Naive B cell (primary cell): ENCODE measurements at regions not wholly inside any gene's neighbourhood (a gene's known extent, or its start where the extent isn't known, plus 50 kb on each side); places are given as distances from the start of the nearest gene placed in this dataset.
A peak's percentile ranks its signal among the peaks of the same experiment; 100 is the strongest.

Experiments used
- ATAC-seq, 2 donors: fragments of 150-1000 bp; cut with Tn5 transposase; 2 replicates each; pipeline ENCODE4 v1.10.0; 2021; ENCODE audit warnings: low read depth in 2 of 2, mild to moderate bottlenecking in 2 of 2, moderate library complexity in 2 of 2
- DNase-seq: peaks from one replicate; pipeline ENCODE4 v3.0.0; 2022
- H3K27ac Mint-ChIP-seq, 6 donors: one replicate each; pipeline ENCODE4 v1.8.0; 2020 to 2022; ENCODE audit warnings: mild to moderate bottlenecking in 6 of 6, mixed read lengths in 6 of 6, moderate library complexity in 5 of 6, inconsistent platforms in 2 of 6
- H3K27me3 Mint-ChIP-seq, 3 donors: one replicate each; pipeline ENCODE4 v1.8.0; 2021 to 2022; ENCODE audit warnings: mixed read lengths in 3 of 3, mild to moderate bottlenecking in 1 of 3
- H3K36me3 Mint-ChIP-seq, 2 donors: one replicate each; pipeline ENCODE4 v1.8.0; 2020 to 2022; ENCODE audit warnings: mixed read lengths in 2 of 2, inconsistent platforms in 1 of 2, mild to moderate bottlenecking in 1 of 2
- H3K4me1 Mint-ChIP-seq, 3 donors: one replicate each; pipeline ENCODE4 v1.8.0; 2020 to 2022; ENCODE audit warnings: mixed read lengths in 3 of 3, inconsistent platforms in 1 of 3, mild to moderate bottlenecking in 1 of 3, moderate library complexity in 1 of 3
- H3K4me3 Mint-ChIP-seq, 8 donors: one replicate each; pipeline ENCODE4 v1.8.0; 2020 to 2022; ENCODE audit warnings: mild to moderate bottlenecking in 8 of 8, mixed read lengths in 8 of 8, moderate library complexity in 8 of 8, inconsistent platforms in 2 of 8
- H3K9me3 Mint-ChIP-seq, 7 donors: one replicate each; pipeline ENCODE4 v1.8.0; 2020 to 2022; ENCODE audit warnings: mixed read lengths in 7 of 7, mild to moderate bottlenecking in 5 of 7, inconsistent platforms in 2 of 7, moderate library complexity in 1 of 7

DNA sequence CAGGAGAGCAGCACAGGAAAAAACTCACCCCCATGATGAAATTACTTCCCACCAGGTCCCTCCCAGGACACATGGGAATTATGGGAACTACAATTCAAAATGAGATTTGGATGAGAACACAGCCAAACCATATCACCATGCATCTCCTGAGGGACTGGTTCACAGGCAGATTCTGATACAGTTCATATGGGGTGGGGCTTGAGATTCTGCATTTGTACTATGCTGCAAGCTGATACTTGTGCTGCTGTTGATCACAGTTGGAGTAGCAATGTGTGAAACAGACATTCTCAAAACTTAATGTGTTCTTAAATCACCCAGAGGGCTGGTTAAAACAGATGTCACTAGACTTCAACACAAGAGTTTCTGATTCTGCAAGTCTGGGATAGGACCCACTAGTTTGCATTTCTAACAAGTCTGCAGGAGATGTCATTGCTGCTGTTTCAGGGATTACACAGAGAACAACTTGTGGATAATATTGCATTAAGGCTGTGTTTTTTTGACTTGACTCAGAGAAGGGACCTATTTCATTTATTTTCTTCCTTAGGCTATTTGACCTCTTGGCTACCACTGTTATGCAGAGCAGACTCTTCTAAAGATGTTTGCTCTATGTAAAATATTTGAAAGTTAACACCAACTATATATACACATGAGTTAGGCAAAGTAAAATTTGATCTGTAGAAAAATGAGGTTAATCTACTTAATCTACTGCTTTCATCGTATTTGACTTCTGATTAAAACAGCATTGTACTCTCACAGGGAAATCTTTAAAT, 194.2 kb upstream of the CNTN3 start:
- no peak overlapping the region for H3K4me3 Mint-ChIP-seq
- no peaks in the 10 kb centered on the region for H3K27me3 Mint-ChIP-seq
- H3K4me1 Mint-ChIP-seq = no peaks in the 10 kb centered on the region
- ATAC-seq (no peak), DNase-seq (no peak)
- H3K36me3 Mint-ChIP-seq = no peaks in the 10 kb centered on the region
- H3K9me3 Mint-ChIP-seq = peaks cover 0 to 14% (median 4%) of the 10 kb centered on the region in 7 donors
- no peak overlapping the region for H3K27ac Mint-ChIP-seq

DNA sequence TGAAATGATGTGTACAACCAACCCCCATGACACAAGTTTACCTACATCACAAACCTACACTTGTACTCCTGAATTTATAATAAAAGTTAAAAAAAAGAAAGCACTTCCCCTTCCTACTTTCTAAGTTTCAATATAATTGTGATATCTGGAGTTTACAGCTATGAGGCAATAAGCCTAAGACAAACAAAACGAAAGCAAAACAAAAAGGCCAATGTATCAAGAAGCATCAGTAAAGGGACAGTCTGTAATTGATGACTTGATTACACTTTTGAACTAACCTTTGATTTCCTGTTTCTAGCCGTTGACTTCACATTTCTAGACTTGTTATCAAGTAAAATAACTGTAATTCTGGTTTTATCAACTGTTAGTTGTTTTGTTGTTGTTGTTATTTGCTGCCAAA, 187.5 kb upstream of the CNTN3 start:
- Mint-ChIP-seq H3K4me1 (no peaks in the 10 kb centered on the region), H3K4me3 (no peak overlapping the region), H3K27me3 (no peaks in the 10 kb centered on the region), H3K36me3 (no peaks in the 10 kb centered on the region), H3K27ac (no peak overlapping the region), H3K9me3 (peaks cover 7 to 29% (median 14%) of the 10 kb centered on the region in 7 donors)
- no peak for DNase-seq
- no peak for ATAC-seq

DNA sequence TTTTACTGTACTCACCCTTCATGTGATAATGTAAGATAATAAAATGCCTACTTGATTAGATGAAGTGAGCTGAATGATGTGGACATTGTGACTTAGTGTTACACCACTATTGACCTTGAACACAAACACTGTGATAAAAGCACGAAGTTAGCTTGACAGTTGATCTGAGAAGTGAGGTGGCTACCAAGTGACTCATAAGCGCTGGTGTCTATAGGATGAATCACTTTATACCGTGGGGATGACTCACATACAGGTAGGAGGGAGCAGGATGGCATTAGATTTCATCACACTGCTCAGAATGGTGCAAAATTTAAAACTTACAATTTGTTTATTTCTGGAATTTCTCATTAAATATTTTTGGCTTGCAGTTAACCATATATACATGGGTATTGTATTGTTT, 174.7 kb upstream of the CNTN3 start:
- DNase-seq = no peak
- H3K9me3 Mint-ChIP-seq = no peaks in the 10 kb centered on the region
- no peak for ATAC-seq
- no peak overlapping the region for H3K4me3 Mint-ChIP-seq
- H3K27me3 Mint-ChIP-seq = no peaks in the 10 kb centered on the region
- H3K4me1 Mint-ChIP-seq = no peaks in the 10 kb centered on the region
- no peaks in the 10 kb centered on the region for H3K36me3 Mint-ChIP-seq
- H3K27ac Mint-ChIP-seq = no peak overlapping the region

DNA sequence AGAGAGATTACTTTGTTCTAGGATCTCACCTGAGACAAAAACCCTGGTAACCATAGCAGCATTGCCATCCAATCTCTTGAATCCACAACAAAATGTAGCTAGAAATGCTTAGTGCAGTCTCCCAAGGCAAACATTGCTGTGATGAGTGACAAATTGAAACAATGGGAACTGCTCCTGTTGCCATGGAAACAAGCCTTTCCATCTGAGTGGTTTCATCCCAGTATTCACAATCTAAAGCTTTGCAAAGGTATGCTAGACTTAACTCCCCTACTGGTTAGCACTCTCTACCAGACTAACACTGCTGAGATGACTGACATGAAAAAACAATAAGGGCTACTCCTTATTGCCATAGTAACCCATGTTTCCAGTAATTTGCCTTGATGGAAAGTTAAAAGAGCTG, 172.6 kb upstream of the CNTN3 start:
- Mint-ChIP-seq H3K4me3 (no peak overlapping the region), H3K4me1 (no peaks in the 10 kb centered on the region), H3K36me3 (no peaks in the 10 kb centered on the region), H3K27me3 (no peaks in the 10 kb centered on the region), H3K27ac (no peak overlapping the region), H3K9me3 (peaks cover 0 to 10% (median 2%) of the 10 kb centered on the region in 7 donors)
- ATAC-seq (no peak), DNase-seq (no peak)

DNA sequence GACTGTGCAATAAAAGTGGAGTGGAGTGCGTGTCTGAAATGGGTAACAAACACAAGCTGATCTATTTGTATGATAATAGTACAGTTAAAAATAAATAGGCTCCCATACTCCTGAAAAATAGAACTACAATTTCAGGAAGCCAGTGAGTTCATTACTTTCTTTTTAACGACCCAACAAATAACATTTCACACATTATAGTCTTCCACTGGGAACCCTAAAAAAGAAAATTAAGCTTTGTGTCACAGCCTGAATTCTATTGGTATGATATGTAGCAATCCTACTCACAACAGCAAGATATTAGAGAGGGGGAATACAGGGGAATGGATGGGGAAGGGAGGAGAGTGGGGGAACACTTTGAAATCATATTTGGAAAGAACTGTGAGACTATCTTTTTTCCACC, 156.9 kb upstream of the CNTN3 start:
- H3K27me3 Mint-ChIP-seq = no peaks in the 10 kb centered on the region
- H3K27ac Mint-ChIP-seq = no peak overlapping the region
- H3K4me1 Mint-ChIP-seq = no peaks in the 10 kb centered on the region
- H3K36me3 Mint-ChIP-seq = no peaks in the 10 kb centered on the region
- H3K4me3 Mint-ChIP-seq = no peak overlapping the region
- DNase-seq (no peak), ATAC-seq (no peak)
- peaks cover 0 to 14% (median 2%) of the 10 kb centered on the region in 7 donors for H3K9me3 Mint-ChIP-seq

DNA sequence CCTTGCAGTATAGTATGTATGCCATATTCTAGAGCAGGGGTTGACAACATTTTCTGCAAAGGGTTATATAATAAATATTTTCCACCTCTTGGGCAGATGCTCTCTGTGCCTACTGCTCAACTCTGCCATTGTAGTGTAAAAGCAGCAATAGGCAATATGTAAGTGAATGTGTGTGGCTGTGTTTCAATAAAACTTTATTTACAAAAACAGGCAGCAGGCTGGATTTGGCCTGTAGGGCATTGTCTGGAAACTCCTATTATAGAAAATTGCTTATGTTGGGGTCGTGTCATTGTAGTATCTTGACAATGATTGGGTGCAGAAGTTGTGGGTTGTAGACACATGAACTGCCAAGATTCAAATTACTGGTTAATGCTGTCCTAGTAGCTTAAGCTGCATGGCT, 153.6 kb upstream of the CNTN3 start:
- Mint-ChIP-seq H3K4me1 (no peaks in the 10 kb centered on the region), H3K27ac (no peak overlapping the region), H3K4me3 (no peak overlapping the region), H3K9me3 (peaks cover 0 to 8% (median 1%) of the 10 kb centered on the region in 7 donors), H3K36me3 (no peaks in the 10 kb centered on the region), H3K27me3 (no peaks in the 10 kb centered on the region)
- ATAC-seq = no peak
- DNase-seq = no peak

DNA sequence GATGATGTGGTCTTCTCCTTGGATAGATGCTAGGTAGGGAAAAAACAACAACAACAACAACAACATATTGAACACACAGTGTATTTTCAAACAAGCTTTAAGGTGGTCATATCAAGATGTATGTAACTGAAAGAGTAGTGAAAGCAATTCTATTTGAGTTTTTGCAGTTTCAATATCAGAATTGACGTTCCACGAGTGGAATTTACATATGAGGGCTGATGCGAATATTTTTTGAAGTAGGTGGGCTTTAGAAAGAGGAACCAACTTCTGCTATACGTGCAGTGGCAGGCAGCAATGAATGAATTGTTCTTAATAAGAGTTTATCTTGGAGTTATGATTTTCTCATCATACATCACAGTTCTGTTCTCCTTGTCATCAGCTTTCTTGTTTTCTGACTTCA, 151.9 kb upstream of the CNTN3 start:
- DNase-seq (no peak), ATAC-seq (no peak)
- H3K9me3 Mint-ChIP-seq = peaks cover 0 to 6% (median 0%) of the 10 kb centered on the region in 7 donors
- H3K4me1 Mint-ChIP-seq = no peaks in the 10 kb centered on the region
- H3K4me3 Mint-ChIP-seq = no peak overlapping the region
- no peaks in the 10 kb centered on the region for H3K36me3 Mint-ChIP-seq
- no peak overlapping the region for H3K27ac Mint-ChIP-seq
- H3K27me3 Mint-ChIP-seq = no peaks in the 10 kb centered on the region

DNA sequence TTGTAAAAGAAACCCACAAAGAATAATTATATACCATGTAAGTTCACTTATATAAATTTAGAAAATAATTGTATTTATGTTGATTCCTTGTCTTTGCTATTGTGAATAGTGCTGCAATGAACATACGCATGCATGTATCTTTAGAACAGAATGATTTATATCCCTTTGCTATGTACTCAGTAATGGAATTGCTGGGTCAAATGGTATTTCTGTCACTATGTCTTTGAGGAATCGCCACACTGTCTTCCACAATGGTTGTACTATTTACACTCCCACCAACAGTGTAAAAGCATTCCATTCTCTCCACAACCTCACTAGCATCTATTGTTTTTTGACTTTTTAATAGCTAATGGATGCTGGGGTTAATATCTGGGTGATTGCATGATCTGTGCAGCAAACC, 149.4 kb upstream of the CNTN3 start:
- H3K27me3 Mint-ChIP-seq = no peaks in the 10 kb centered on the region
- no peaks in the 10 kb centered on the region for H3K4me1 Mint-ChIP-seq
- no peak overlapping the region for H3K27ac Mint-ChIP-seq
- H3K36me3 Mint-ChIP-seq = no peaks in the 10 kb centered on the region
- H3K4me3 Mint-ChIP-seq = no peak overlapping the region
- ATAC-seq (no peak), DNase-seq (no peak)
- peaks cover 0 to 8% (median 2%) of the 10 kb centered on the region in 7 donors for H3K9me3 Mint-ChIP-seq

DNA sequence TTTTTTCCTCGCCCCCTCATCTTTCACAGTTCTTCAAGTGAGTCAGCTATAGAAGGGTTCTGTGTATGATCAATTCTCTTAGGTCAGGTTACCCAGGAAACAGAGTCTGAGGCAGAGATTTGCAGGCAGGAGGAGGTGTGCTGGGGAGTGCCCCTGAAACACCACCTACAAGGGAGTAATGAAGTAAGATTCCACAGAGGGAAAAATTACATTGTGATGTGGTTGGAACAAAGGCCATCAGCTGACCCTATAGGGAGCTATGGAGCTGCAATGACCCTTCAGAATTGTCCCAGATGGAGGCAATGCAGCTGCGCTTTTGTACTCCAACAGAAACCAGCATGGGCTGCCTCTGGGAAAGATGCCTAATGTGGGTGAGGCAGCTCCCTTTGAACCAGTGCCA, 142.2 kb upstream of the CNTN3 start:
- no peak for ATAC-seq
- Mint-ChIP-seq H3K36me3 (no peaks in the 10 kb centered on the region), H3K27me3 (no peaks in the 10 kb centered on the region), H3K4me3 (no peak overlapping the region), H3K4me1 (no peaks in the 10 kb centered on the region), H3K9me3 (peaks cover 0 to 11% (median 4%) of the 10 kb centered on the region in 7 donors), H3K27ac (no peak overlapping the region)
- no peak for DNase-seq

DNA sequence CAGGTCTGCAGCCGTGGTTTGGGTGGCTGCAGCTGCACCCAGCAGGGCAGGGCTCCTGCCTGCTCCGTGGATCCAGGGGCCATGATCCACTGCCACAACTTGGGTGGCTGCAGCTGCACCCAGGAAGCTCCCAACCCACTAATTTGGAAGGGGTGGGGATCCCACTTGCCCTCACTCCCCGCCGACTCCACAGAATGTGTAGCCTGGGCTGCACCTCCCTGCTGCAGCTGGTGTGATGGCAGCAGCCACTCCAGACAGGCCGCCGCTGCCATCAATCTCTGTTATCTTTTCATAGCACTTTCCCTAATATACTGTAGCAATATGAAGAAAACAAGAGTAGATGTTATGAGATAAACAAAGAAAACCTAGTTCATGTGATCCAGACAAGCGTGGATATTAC, 137.8 kb upstream of the CNTN3 start:
- Mint-ChIP-seq H3K9me3 (peaks cover 0 to 12% (median 5%) of the 10 kb centered on the region in 7 donors), H3K36me3 (peaks cover 0 to 7% of the 10 kb centered on the region in 2 donors), H3K27me3 (no peaks in the 10 kb centered on the region), H3K27ac (no peak overlapping the region), H3K4me1 (no peaks in the 10 kb centered on the region), H3K4me3 (no peak overlapping the region)
- ATAC-seq (no peak), DNase-seq (no peak)

DNA sequence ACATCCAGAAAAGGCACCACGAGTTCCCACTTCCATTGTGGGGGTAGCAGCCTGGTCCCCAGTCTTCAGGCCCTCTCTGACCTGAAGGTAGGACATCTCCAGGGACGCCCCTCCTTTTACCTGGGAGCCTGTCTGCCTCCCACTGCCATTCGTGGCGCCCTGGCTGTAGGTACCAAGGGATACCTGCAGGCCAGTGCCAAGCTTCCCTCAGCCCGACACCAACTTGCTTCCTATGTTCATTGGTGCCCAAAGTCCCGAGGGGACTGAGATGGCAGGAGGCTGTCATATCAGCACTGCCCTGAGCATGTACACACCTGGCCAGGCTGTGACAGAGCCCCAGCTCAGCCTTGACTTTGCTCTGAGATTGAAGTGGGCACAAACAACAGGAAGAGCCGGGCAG, 137.3 kb upstream of the CNTN3 start:
- DNase-seq (no peak), ATAC-seq (no peak)
- no peaks in the 10 kb centered on the region for H3K4me1 Mint-ChIP-seq
- no peaks in the 10 kb centered on the region for H3K27me3 Mint-ChIP-seq
- no peak overlapping the region for H3K27ac Mint-ChIP-seq
- peaks cover 0 to 7% of the 10 kb centered on the region in 2 donors for H3K36me3 Mint-ChIP-seq
- H3K4me3 Mint-ChIP-seq = no peak overlapping the region
- peaks cover 2 to 12% (median 5%) of the 10 kb centered on the region in 7 donors for H3K9me3 Mint-ChIP-seq

DNA sequence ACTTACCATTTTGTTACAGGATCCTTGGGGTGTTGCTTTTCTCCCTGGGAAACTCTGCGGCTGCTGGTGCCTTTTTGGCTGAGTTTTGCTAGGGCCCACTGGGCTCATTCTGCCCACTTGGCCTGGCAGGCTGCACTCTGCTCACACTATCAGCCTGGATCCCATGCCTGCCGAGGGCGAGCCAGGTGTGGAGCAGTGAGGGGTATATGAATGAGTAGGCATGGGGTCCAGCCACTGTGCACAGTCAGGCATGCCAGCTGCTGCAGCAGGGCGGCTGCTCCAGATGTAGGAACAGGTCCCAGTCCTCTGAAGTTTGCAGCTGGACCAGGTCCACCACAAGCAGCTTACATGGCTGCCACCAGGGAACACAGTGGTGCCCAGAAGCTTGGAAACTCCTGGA, 136.4 kb upstream of the CNTN3 start:
- Mint-ChIP-seq H3K27me3 (no peaks in the 10 kb centered on the region), H3K4me1 (no peaks in the 10 kb centered on the region)

DNA sequence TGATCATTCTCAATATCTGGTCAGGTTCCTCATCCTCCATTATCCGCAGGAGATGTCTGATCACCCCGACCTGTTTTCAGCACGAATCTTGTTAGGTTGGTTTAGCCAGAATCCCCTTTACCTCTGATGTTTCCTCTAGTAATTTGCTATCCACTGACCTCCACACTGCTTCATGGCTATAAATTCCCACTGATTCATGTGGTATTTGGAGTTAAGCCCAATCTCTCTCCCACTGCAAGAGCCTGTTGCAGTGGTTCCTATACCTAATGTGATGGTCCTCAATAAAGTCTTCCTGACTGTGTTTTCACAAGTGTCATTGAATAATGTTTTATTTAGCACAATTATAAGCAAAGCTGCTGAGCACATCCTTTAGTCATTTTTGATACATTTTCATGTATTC, 124.8 kb upstream of the CNTN3 start:
- no peaks in the 10 kb centered on the region for H3K27me3 Mint-ChIP-seq
- no peaks in the 10 kb centered on the region for H3K4me1 Mint-ChIP-seq
- peaks cover 0 to 4% (median 3%) of the 10 kb centered on the region in 7 donors for H3K9me3 Mint-ChIP-seq
- DNase-seq (no peak), ATAC-seq (no peak)
- H3K36me3 Mint-ChIP-seq = no peaks in the 10 kb centered on the region
- no peak overlapping the region for H3K4me3 Mint-ChIP-seq
- H3K27ac Mint-ChIP-seq = no peak overlapping the region

More for the DNA sequence above, 136.4 kb upstream of the CNTN3 start:
- Mint-ChIP-seq H3K9me3 (peaks cover 2 to 12% (median 5%) of the 10 kb centered on the region in 7 donors), H3K36me3 (peaks cover 0 to 7% of the 10 kb centered on the region in 2 donors), H3K4me3 (peak overlapping the region in 1 of 8 donors; percentile 60), H3K27ac (no peak overlapping the region)
- DNase-seq (no peak), ATAC-seq (no peak)

DNA sequence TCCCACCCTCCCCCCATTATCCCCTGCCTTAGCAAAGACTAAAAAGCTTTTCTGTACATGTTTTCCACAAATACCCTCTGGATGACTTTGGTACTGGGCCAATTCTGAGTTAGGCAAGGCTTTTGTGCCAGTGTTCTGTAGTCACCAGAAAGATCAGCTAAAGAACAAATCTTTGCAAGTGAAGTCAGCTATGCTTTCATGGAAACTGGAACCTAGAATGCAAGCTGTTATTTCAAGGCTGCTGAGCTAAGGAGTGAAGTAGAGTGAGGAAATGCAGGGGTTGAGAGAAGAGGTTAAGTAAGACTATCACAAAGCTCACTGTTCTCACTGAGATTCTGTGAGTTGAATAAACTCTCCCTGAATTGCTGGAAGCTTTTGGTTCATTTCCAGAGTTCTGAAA, 107.8 kb upstream of the CNTN3 start:
- no peaks in the 10 kb centered on the region for H3K36me3 Mint-ChIP-seq
- ATAC-seq (no peak), DNase-seq (no peak)
- no peak overlapping the region for H3K4me3 Mint-ChIP-seq
- H3K9me3 Mint-ChIP-seq = peaks cover 0 to 8% (median 6%) of the 10 kb centered on the region in 7 donors
- no peak overlapping the region for H3K27ac Mint-ChIP-seq
- H3K27me3 Mint-ChIP-seq = no peaks in the 10 kb centered on the region
- no peaks in the 10 kb centered on the region for H3K4me1 Mint-ChIP-seq

DNA sequence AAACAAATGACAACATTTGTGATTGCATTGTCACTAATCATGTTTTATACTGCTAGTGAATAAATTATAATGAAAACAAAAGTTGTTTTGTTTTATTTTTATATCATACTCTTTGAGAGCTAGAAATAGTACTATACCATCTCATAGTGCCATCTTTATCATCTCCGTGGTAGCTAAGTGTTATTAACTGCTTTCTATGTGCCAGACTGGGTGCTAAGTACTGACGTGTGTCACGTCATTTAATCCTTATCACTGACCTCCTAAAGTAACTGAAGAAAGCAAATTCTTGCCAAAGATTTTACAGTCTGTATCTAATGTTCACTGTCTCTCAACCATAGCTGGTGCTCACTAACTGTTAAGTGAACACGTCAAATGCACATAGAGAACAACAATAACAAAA, 99.5 kb upstream of the CNTN3 start:
- Mint-ChIP-seq H3K27me3 (no peaks in the 10 kb centered on the region), H3K9me3 (peaks cover 0 to 19% (median 7%) of the 10 kb centered on the region in 7 donors), H3K27ac (no peak overlapping the region), H3K4me1 (no peaks in the 10 kb centered on the region), H3K4me3 (no peak overlapping the region), H3K36me3 (no peaks in the 10 kb centered on the region)
- DNase-seq = no peak
- ATAC-seq = no peak
